ENCODE measurements at regions not wholly inside any gene's neighbourhood (a gene's known extent, or its start where the extent isn't known, plus 50 kb on each side); places are given as distances from the start of the nearest gene placed in this dataset.

GRCh38 chr12:77571768-77572167, 258.9 kb upstream of the NAV3 start:
- DNase-seq (ENCODE audit: low read depth in 2 of 2) = no peak

- no peak for DNase-seq (ENCODE audit: low read depth in 2 of 2)
Measured at GRCh38 chr12:77571127-77571526, 259.6 kb upstream of the NAV3 start.

- no peak for DNase-seq (ENCODE audit: low read depth in 2 of 2)
Measured at GRCh38 chr12:77569876-77570275, 260.8 kb upstream of the NAV3 start.

DNA sequence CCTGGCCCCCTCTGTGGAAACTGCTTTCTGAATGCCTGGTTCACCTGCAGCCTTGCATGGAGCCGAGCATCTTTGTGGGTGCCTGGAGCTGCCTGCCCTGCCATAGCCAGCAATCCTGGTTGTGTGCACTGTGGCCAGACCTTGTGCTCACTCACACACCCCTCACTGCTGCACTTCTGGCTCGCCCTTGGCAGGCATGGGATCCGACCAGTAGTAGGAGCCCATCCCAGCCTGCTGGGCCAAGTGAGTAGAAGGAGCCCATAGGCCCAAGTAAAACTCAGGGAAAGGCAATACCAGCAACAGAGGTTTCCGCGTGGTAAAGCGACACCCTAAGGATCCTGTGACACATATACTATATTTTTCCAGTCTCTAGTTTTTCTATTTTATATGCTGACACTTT, 270.0 kb upstream of the NAV3 start:
- DNase-seq (ENCODE audit: low read depth in 2 of 2) = no peak

DNA sequence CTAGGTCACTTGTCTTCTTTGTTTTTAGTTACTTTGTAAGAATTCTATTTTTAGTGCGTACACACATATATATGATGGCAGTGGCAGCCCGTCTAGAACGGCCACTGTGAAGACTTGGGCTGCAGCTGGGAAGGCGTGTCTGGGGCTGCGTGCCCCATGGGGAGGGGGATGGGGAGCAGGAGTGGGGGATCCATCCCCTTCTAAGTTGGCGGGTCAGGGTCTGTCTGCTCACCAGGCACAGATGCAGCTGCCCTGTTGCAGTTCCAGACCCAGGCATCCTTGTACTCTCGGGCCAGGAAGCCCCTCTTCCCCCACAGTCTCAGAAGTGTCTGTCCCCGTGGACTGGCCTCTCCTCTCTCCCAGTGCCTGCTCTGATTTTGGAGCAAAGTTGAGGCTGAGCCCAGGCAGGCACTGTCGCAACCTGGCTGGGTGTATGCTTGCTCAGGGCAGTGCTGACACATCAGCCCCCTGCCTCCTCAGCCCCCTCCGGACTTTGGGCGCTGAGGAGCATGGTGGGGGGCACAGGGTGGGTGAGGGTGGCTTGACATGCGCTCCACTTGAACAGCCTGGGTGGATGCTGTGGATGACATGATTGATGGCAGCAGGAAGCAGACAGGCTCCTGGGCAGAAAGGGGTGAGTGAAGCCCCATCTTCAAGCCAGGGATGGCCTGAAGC, 271.2 kb upstream of the NAV3 start:
- no peak for DNase-seq (ENCODE audit: low read depth in 2 of 2)

GRCh38 chr12:77555074-77555473, 275.6 kb upstream of the NAV3 start:
- DNase-seq (ENCODE audit: low read depth in 2 of 2) = no peak

GRCh38 chr12:77553976-77554619, 276.6 kb upstream of the NAV3 start:
- no peak for DNase-seq (ENCODE audit: low read depth in 2 of 2)

DNA sequence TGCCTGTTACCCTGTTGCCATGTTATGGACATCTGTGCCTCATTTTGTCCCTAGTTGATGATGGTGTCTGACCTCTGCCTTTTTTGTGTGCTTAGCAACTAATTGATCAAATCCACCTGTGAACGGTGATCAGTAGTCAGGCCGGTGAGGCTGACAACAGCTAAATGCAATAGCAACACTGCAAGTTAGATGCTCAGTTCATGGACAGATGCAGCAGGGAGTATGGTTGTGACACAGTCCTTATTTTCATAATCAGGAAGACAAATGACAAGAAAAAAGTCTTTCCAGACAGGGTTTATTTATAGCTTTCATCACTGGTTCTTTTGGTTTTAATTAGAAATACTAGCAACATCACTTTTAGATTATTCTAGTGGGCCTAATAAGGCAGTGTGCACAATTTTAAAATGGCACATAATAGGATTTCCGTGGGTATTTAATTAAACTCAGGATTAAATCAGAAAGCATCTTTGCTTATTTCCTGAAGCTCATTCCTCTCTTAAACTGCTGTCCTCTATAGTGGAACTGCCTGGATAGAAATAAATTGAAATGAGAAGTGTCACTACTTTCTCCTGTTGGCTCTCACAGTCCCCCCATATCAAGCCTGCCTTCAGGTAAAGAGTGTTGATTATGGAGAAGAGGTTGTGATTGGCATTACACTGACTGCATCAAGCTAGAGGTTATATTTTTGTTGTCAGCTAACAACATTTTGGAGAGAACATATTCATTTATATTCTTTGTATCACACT, 281.1 kb upstream of the NAV3 start:
- no peak for DNase-seq (ENCODE audit: low read depth in 2 of 2)

GRCh38 chr12:77548797-77549196, 281.9 kb upstream of the NAV3 start:
- no peak for DNase-seq (ENCODE audit: low read depth in 2 of 2)

- no peak for DNase-seq (ENCODE audit: low read depth in 2 of 2)
Measured at GRCh38 chr12:77540097-77540496, 290.6 kb upstream of the NAV3 start.

- DNase-seq (ENCODE audit: low read depth in 2 of 2) = no peak
Measured at GRCh38 chr12:77537663-77538062, 293.0 kb upstream of the NAV3 start.

DNA sequence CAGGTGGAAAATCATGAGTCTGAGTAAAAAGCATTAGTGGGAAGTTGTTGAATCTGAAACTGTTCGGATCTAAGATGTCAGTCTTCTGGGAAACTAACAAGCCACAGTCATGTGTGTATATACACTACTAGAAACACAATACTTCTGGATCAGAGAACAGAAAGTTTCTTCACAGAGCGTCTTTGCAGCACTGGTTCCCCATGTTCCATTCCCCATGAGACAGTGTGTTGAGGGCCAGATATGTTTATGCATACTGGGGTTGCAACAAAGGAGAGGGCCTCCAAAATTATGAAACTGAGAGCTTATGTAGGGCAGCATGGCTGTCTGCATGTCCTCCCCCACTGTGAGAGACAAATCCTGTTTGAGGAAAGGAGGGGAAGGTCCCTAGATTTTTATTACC, 295.0 kb upstream of the NAV3 start:
- no peak for DNase-seq (ENCODE audit: low read depth in 2 of 2)

DNA sequence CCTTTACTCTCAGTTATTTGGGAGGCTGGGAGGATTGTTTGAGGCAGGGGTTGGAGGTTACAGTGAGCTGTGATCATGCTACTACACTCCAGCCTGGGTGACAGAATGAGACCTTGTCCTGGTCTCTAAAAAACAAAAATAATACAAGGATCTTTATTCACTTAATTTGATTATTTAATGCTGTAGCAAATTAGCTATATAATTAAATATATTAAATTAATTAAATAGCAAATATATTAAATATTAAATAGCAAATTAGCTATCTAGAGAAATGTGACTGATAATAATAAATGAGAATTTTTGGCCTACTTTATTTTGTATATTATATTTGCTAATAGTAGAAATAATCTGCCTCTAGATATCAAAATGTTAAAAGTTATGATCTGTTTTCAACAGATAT, 298.8 kb upstream of the NAV3 start:
- DNase-seq (ENCODE audit: low read depth in 2 of 2) = no peak

DNA sequence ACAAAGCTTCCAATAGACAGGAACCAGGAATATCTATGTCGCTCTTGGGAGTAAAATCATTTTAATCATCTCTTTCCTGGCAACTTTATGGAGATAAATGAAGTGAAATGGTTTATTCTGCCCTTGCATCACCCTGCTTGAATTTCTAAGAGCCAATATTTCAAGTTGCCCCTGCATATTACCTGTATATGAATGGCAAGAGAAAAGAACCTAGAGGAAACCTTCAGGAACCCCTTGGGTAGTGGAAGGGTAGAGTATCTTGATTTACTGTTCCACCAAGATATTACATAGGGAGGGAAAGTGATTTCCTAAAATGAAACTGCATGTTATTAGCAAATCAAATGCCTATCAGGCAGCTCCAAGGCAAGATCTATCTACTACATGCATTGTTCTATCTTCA, 308.4 kb upstream of the NAV3 start:
- no peak for DNase-seq (ENCODE audit: low read depth in 2 of 2)

DNA sequence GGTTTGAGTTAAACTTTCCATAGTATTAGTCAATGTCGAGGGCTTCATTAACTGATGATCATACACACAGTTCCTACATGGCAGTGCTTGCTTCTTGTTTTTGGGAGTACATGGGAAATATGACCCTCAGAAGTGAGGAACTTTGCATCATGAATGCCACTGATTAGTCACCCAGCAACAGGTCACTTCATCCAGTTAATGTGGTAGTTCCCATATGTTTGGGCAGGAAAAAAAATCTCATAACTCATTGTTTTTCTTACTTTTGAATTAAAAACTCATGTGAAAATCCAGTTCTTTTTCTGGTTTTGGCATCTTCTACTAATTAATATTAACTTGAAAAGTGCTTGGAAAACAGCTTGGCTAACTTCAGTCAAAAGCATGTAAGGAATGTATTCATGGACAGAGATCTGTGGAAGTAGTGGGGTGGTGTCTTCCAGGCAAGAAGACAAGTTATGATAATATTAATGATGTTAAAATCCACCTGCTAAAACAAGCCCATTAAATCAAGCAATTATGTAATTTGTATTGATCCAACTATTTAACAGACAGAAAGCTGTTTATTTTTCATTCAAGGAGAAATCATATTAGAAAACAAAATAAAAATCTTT, 309.1 kb upstream of the NAV3 start:
- no peak for DNase-seq (ENCODE audit: low read depth in 2 of 2)

GRCh38 chr12:77514511-77514910, 316.2 kb upstream of the NAV3 start:
- DNase-seq (ENCODE audit: low read depth in 2 of 2) = no peak

- no peak for DNase-seq (ENCODE audit: low read depth in 2 of 2)
Measured at GRCh38 chr12:77510985-77511384, 319.7 kb upstream of the NAV3 start.

DNA sequence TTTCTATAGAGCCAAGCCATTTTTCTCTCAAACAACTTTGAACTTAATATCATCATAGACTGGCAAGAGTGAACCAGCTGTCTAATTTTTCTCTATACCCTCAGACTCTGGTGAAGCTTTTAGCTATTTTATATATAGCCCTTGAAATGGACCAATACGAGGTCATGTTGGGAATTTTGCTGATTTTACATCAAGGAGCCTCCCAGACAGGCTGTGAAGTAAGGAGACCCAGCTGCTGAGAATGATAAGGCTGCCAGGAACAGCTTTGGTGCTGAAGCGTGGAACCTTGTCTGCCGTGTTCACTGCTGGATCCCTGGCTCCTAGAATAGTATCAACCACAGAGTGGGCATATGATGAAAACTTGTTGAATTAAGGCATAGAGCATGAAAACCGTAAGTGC, 326.2 kb upstream of the NAV3 start:
- no peak for DNase-seq (ENCODE audit: low read depth in 2 of 2)

GRCh38 chr12:77500089-77500488, 330.6 kb upstream of the NAV3 start:
- no peak for DNase-seq (ENCODE audit: low read depth in 2 of 2)

DNA sequence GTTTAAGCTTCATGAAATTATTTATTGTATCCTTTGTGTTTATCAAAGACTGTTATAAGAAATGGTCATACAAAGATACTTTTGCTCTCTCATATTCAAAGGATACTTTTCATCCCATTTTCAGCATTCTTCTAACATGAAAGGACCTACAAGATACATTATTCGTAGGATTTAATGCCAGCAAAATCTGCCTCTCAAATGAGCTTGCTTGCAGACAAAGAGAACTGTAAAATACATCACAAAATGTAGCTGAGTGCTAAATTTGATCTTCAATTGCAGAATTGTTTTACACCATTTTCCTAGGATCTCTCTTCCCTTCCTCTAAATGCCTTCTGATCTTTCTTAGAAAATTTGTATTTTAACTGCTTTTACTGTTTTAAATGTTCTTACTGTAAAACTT, 333.0 kb upstream of the NAV3 start:
- no peak for DNase-seq (ENCODE audit: low read depth in 2 of 2)

DNA sequence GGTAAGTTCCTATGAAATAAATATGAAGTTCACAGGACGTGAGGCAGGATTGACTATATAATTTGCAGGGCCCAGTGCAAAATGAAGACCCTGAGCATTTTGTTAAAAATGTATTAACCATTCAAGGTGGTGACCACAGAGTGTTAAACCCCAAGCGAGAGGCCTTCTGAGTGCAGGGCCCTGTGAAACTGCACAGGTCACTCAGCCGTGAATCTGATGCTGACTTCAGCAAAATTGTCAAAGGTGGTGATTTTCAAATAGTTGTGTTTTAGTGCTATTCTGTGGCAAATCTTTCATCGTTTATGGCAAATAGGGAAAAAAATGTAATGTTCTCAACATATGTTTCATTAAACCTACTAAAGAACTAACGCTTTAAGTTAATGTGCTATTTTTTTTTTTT, 334.0 kb upstream of the NAV3 start:
- no peak for DNase-seq (ENCODE audit: low read depth in 2 of 2)

DNA sequence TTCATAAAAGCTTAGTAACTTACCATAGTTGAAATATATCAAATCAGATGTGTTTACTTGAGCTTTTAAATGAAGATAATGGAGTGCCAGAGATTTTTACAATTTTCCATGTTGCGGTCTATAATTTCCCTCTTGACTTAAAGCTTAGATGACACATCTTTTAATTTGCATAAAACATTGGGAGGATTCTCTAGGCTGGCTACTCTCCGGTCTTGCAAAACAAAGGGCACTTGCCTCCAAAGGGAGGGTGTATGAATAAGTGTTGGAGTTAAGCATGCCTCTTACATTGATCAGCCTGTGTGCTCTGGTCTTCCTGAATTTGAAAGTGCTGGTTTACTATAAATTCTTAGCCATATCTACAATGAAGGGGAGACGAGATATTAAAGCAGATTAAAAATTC, 336.4 kb upstream of the NAV3 start:
- no peak for DNase-seq (ENCODE audit: low read depth in 2 of 2)

Measured in stimulated activated CD8-positive, alpha-beta memory T cell treated with anti-CD3 and anti-CD28 coated beads, Interleukin-2, amount 100 ng/mL, for 48 hours (primary cell).